ENCODE measurements at regions not wholly inside any gene's neighbourhood (a gene's known extent, or its start where the extent isn't known, plus 50 kb on each side); places are given as distances from the start of the nearest gene placed in this dataset.

DNA sequence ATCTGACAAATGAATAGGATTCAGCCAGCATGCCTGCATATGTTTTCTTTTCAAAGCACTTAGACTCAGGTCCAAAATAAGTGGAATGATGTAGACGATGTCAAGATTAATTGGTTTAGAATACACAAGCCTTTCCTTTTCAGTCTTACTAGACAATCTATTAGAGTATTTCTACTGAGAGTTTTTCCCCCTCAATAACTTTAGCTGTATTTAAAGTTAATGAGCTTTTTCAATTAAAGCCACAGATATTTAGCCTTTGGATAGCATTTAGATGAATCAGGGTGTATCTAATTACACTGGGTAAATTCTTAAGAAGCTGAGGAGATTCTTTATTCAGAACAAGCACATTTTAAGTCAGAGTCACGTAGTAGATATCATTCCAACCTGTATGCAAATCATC lies 198.7 kb upstream of the MPDZ start:
- intact Hi-C loops (cut with micrococcal nuclease) (no loop called here), in situ Hi-C loops (cut with MboI) (no loop called here)
- H3K4me3 ChIP-seq: no peak overlapping the region
- CTCF ChIA-PET (ENCODE audit: low intra/inter-chr PET ratio): no interaction called here
- H2AFZ ChIP-seq (ENCODE audit: low read depth, low read length): no peak overlapping the region
- FAIRE-seq (no peak), ATAC-seq (no peak), DNase-seq (ENCODE audit: extremely low read depth in 1 of 4, low spot score in 3 of 4) (no peak)
- no peaks in the 10 kb centered on the region for H4K20me1 ChIP-seq (replicated peaks; ENCODE audit: control insufficient read depth, insufficient read depth, low read length)
- H3K27ac ChIP-seq (ENCODE audit: extremely low read depth, low read depth, low read length): no peak overlapping the region
- no peaks in the 10 kb centered on the region for H3K79me2 ChIP-seq (ENCODE audit: control insufficient read depth, insufficient read depth, low read length)
- POLR2A ChIA-PET: no interaction called here
- no peak overlapping the region for H3K9ac ChIP-seq (ENCODE audit: insufficient read depth in 1 of 2, low read depth in 2 of 2, low read length in 2 of 2)
- no peaks in the 10 kb centered on the region for H3K9me3 ChIP-seq (replicated peaks; ENCODE audit: control insufficient read depth, insufficient read depth, low read depth, low read length)
- H3K27me3 ChIP-seq (ENCODE audit: control insufficient read depth in 2 of 2, insufficient read depth in 2 of 2, low read length in 2 of 2): no peaks in the 10 kb centered on the region
- no peak overlapping the region for H3K4me2 ChIP-seq (ENCODE audit: insufficient read depth, low read length)
- no peaks in the 10 kb centered on the region for H3K4me1 ChIP-seq (replicated peaks in 1 of 2; ENCODE audit: control insufficient read depth in 2 of 2, insufficient read depth in 2 of 2, low read length in 2 of 2)
- BruUV-seq (replicated peaks): no TSS peak
- H3K36me3 ChIP-seq (ENCODE audit: control insufficient read depth, insufficient read depth, low read length): no peaks in the 10 kb centered on the region
- H3K9me1 ChIP-seq (ENCODE audit: control insufficient read depth, insufficient read depth, low read length): no peaks in the 10 kb centered on the region
- 0% methylated on average over 2 of the region's 2 CpGs for WGBS (ENCODE audit: insufficient coverage, low coverage, missing lambda C conversion rate)
- TF ChIP-seq, protein P1, sequence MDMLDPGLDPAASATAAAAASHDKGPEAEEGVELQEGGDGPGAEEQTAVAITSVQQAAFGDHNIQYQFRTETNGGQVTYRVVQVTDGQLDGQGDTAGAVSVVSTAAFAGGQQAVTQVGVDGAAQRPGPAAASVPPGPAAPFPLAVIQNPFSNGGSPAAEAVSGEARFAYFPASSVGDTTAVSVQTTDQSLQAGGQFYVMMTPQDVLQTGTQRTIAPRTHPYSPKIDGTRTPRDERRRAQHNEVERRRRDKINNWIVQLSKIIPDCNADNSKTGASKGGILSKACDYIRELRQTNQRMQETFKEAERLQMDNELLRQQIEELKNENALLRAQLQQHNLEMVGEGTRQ (CRISPR knock-in tag; IDR thresholded peaks at IDR 0.05): no peak
- TF ChIP-seq, protein P2, sequence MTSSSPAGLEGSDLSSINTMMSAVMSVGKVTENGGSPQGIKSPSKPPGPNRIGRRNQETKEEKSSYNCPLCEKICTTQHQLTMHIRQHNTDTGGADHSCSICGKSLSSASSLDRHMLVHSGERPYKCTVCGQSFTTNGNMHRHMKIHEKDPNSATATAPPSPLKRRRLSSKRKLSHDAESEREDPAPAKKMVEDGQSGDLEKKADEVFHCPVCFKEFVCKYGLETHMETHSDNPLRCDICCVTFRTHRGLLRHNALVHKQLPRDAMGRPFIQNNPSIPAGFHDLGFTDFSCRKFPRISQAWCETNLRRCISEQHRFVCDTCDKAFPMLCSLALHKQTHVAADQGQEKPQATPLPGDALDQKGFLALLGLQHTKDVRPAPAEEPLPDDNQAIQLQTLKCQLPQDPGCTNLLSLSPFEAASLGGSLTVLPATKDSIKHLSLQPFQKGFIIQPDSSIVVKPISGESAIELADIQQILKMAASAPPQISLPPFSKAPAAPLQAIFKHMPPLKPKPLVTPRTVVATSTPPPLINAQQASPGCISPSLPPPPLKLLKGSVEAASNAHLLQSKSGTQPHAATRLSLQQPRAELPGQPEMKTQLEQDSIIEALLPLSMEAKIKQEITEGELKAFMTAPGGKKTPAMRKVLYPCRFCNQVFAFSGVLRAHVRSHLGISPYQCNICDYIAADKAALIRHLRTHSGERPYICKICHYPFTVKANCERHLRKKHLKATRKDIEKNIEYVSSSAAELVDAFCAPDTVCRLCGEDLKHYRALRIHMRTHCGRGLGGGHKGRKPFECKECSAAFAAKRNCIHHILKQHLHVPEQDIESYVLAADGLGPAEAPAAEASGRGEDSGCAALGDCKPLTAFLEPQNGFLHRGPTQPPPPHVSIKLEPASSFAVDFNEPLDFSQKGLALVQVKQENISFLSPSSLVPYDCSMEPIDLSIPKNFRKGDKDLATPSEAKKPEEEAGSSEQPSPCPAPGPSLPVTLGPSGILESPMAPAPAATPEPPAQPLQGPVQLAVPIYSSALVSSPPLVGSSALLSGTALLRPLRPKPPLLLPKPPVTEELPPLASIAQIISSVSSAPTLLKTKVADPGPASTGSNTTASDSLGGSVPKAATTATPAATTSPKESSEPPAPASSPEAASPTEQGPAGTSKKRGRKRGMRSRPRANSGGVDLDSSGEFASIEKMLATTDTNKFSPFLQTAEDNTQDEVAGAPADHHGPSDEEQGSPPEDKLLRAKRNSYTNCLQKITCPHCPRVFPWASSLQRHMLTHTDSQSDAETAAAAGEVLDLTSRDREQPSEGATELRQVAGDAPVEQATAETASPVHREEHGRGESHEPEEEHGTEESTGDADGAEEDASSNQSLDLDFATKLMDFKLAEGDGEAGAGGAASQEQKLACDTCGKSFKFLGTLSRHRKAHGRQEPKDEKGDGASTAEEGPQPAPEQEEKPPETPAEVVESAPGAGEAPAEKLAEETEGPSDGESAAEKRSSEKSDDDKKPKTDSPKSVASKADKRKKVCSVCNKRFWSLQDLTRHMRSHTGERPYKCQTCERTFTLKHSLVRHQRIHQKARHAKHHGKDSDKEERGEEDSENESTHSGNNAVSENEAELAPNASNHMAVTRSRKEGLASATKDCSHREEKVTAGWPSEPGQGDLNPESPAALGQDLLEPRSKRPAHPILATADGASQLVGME (CRISPR knock-in tag; IDR thresholded peaks at IDR 0.05): no peak
- TF ChIP-seq TOE1 (IDR thresholded peaks at IDR 0.05; ENCODE audit: borderline replicate concordance): no peak
- TF ChIP-seq TOE1 (CRISPR knock-in tag; IDR thresholded peaks at IDR 0.05; ENCODE audit: borderline replicate concordance, low read depth): no peak
- TF ChIP-seq, protein P3, sequence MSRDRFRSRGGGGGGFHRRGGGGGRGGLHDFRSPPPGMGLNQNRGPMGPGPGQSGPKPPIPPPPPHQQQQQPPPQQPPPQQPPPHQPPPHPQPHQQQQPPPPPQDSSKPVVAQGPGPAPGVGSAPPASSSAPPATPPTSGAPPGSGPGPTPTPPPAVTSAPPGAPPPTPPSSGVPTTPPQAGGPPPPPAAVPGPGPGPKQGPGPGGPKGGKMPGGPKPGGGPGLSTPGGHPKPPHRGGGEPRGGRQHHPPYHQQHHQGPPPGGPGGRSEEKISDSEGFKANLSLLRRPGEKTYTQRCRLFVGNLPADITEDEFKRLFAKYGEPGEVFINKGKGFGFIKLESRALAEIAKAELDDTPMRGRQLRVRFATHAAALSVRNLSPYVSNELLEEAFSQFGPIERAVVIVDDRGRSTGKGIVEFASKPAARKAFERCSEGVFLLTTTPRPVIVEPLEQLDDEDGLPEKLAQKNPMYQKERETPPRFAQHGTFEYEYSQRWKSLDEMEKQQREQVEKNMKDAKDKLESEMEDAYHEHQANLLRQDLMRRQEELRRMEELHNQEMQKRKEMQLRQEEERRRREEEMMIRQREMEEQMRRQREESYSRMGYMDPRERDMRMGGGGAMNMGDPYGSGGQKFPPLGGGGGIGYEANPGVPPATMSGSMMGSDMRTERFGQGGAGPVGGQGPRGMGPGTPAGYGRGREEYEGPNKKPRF (IDR thresholded peaks at IDR 0.05; ENCODE audit: low read depth, low read length): no peak
- TF ChIP-seq, protein P4, sequence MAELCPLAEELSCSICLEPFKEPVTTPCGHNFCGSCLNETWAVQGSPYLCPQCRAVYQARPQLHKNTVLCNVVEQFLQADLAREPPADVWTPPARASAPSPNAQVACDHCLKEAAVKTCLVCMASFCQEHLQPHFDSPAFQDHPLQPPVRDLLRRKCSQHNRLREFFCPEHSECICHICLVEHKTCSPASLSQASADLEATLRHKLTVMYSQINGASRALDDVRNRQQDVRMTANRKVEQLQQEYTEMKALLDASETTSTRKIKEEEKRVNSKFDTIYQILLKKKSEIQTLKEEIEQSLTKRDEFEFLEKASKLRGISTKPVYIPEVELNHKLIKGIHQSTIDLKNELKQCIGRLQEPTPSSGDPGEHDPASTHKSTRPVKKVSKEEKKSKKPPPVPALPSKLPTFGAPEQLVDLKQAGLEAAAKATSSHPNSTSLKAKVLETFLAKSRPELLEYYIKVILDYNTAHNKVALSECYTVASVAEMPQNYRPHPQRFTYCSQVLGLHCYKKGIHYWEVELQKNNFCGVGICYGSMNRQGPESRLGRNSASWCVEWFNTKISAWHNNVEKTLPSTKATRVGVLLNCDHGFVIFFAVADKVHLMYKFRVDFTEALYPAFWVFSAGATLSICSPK (IDR thresholded peaks at IDR 0.05; ENCODE audit: borderline replicate concordance): no peak
- TF ChIP-seq ESRRB (CRISPR knock-in tag; IDR thresholded peaks at IDR 0.05; ENCODE audit: borderline replicate concordance): no peak
- TF ChIP-seq, protein P5, sequence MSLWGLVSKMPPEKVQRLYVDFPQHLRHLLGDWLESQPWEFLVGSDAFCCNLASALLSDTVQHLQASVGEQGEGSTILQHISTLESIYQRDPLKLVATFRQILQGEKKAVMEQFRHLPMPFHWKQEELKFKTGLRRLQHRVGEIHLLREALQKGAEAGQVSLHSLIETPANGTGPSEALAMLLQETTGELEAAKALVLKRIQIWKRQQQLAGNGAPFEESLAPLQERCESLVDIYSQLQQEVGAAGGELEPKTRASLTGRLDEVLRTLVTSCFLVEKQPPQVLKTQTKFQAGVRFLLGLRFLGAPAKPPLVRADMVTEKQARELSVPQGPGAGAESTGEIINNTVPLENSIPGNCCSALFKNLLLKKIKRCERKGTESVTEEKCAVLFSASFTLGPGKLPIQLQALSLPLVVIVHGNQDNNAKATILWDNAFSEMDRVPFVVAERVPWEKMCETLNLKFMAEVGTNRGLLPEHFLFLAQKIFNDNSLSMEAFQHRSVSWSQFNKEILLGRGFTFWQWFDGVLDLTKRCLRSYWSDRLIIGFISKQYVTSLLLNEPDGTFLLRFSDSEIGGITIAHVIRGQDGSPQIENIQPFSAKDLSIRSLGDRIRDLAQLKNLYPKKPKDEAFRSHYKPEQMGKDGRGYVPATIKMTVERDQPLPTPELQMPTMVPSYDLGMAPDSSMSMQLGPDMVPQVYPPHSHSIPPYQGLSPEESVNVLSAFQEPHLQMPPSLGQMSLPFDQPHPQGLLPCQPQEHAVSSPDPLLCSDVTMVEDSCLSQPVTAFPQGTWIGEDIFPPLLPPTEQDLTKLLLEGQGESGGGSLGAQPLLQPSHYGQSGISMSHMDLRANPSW (CRISPR knock-in tag; IDR thresholded peaks at IDR 0.05): no peak
- no peak for TF ChIP-seq CREBBP (IDR thresholded peaks at IDR 0.05; ENCODE audit: low read depth, low read length)

All from K562 (cell line).